GM12878 (cell line): ENCODE measurements at regions not wholly inside any gene's neighbourhood (a gene's known extent, or its start where the extent isn't known, plus 50 kb on each side); places are given as distances from the start of the nearest gene placed in this dataset.

Experiments used
- NR2C2 ChIP-seq: IDR thresholded peaks from 2 replicates; pipeline ENCODE4 v1.6.1; 2011; ENCODE audit warnings: borderline replicate concordance, low read depth; ENCODE audit not compliant: control insufficient read depth, insufficient read length
- NR2F1 ChIP-seq: fragments of 450-650 bp; conservative IDR thresholded peaks from 2 replicates; pipeline ENCODE4 v1.6.1; 2017; ENCODE audit warnings: mild to moderate bottlenecking
- SMAD1 ChIP-seq: fragments of 450-650 bp; IDR thresholded peaks from 2 replicates; pipeline ENCODE4 v1.6.1; 2018; ENCODE audit warnings: mild to moderate bottlenecking, low read depth; ENCODE audit not compliant: partially characterized antibody
- YY1 ChIP-seq: IDR thresholded peaks from 2 replicates; pipeline ENCODE4 v1.6.1; 2011; ENCODE audit warnings: low read depth, mild to moderate bottlenecking, low read length
- ZBTB33 ChIP-seq: fragments of 450-650 bp; IDR thresholded peaks from 2 replicates; pipeline ENCODE4 v1.6.1; 2017; ENCODE audit warnings: mild to moderate bottlenecking
- ZNF687 ChIP-seq: fragments of 450-650 bp; IDR thresholded peaks from 2 replicates; pipeline ENCODE4 v1.6.1; 2017; ENCODE audit warnings: mild to moderate bottlenecking, moderate library complexity
- TF ChIP-seq, protein P1 (sequence below): fragments of 150-350 bp; IDR thresholded peaks from 2 replicates; pipeline ENCODE4 v1.6.1; 2016; ENCODE audit warnings: low read depth, low read length

DNA sequence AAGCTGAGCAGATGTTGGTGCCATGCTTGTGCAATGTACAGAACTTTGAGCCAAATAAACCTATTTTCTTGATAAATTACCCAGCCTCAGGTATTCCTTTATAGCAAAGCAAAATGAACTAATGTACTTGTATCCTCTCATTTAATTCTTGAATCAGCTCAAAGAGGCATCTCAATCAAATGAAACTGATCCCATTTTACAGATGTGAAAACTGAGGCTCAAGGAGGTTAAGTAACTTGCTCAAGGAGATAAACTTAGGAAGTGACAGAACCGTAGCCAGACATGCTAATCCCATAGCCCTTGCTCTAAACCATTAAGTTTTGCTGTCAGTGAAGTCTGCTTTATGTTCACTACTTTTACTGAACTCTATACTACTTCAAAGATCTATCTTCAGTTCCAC lies 467.0 kb upstream of the UBE2E3 start (continued):
- TF ChIP-seq ZNF687 (no peak), NR2F1 (no peak), YY1 (no peak), SMAD1 (no peak), NR2C2 (no peak), ZBTB33 (no peak)
- TF ChIP-seq, protein P1, sequence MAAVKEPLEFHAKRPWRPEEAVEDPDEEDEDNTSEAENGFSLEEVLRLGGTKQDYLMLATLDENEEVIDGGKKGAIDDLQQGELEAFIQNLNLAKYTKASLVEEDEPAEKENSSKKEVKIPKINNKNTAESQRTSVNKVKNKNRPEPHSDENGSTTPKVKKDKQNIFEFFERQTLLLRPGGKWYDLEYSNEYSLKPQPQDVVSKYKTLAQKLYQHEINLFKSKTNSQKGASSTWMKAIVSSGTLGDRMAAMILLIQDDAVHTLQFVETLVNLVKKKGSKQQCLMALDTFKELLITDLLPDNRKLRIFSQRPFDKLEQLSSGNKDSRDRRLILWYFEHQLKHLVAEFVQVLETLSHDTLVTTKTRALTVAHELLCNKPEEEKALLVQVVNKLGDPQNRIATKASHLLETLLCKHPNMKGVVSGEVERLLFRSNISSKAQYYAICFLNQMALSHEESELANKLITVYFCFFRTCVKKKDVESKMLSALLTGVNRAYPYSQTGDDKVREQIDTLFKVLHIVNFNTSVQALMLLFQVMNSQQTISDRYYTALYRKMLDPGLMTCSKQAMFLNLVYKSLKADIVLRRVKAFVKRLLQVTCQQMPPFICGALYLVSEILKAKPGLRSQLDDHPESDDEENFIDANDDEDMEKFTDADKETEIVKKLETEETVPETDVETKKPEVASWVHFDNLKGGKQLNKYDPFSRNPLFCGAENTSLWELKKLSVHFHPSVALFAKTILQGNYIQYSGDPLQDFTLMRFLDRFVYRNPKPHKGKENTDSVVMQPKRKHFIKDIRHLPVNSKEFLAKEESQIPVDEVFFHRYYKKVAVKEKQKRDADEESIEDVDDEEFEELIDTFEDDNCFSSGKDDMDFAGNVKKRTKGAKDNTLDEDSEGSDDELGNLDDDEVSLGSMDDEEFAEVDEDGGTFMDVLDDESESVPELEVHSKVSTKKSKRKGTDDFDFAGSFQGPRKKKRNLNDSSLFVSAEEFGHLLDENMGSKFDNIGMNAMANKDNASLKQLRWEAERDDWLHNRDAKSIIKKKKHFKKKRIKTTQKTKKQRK = no peak
